WI38 (cell line): ENCODE measurements at regions not wholly inside any gene's neighbourhood (a gene's known extent, or its start where the extent isn't known, plus 50 kb on each side); places are given as distances from the start of the nearest gene placed in this dataset.

Source experiments
- H3K4me3 ChIP-seq: 2 replicates; pipeline ENCODE4 v1.5.1; 2011; ENCODE audit warnings: low read depth, mild to moderate bottlenecking, control low read depth, low read length
- CTCF ChIP-seq: IDR thresholded peaks from 2 replicates; pipeline ENCODE4 v1.5.1; 2012; ENCODE audit warnings: low read depth, mild to moderate bottlenecking, control low read depth, low read length

GRCh38 chr5:4717446-4717845 is 422.7 kb upstream of the ADAMTS16 start:
- H3K4me3 ChIP-seq, result no peak overlapping the region
- TF ChIP-seq CTCF, result no peak

- H3K4me3 ChIP-seq, result no peak overlapping the region
- TF ChIP-seq CTCF, result no peak
Measured at GRCh38 chr5:4720831-4721230, 419.3 kb upstream of the ADAMTS16 start.

- H3K4me3 ChIP-seq, result no peak overlapping the region
- TF ChIP-seq CTCF, result no peak
Measured at GRCh38 chr5:4722886-4723285, 417.2 kb upstream of the ADAMTS16 start.

- no peak overlapping the region for H3K4me3 ChIP-seq
- no peak for TF ChIP-seq CTCF
Measured at GRCh38 chr5:4725594-4725993, 414.5 kb upstream of the ADAMTS16 start.

GRCh38 chr5:4730279-4730678 is 409.9 kb upstream of the ADAMTS16 start:
- no peak for TF ChIP-seq CTCF
- H3K4me3 ChIP-seq, result no peak overlapping the region

- no peak overlapping the region for H3K4me3 ChIP-seq
- TF ChIP-seq CTCF, result no peak
Measured at GRCh38 chr5:4734348-4734747, 405.8 kb upstream of the ADAMTS16 start.

GRCh38 chr5:4735261-4735660 is 404.9 kb upstream of the ADAMTS16 start:
- no peak for TF ChIP-seq CTCF
- no peak overlapping the region for H3K4me3 ChIP-seq
